Erythroblast (primary cell): ENCODE measurements at regions not wholly inside any gene's neighbourhood (a gene's known extent, or its start where the extent isn't known, plus 50 kb on each side); places are given as distances from the start of the nearest gene placed in this dataset.

ENCODE experiments used
- GATA1 ChIP-seq: IDR thresholded peaks from 2 replicates; pipeline ENCODE4 v1.6.1; 2011; ENCODE audit warnings: low read depth, mild to moderate bottlenecking, control low read depth, low read length, moderate library complexity
- POLR2A ChIP-seq: IDR thresholded peaks from 2 replicates; pipeline ENCODE4 v1.6.1; 2011; ENCODE audit warnings: mild to moderate bottlenecking, low read length

DNA sequence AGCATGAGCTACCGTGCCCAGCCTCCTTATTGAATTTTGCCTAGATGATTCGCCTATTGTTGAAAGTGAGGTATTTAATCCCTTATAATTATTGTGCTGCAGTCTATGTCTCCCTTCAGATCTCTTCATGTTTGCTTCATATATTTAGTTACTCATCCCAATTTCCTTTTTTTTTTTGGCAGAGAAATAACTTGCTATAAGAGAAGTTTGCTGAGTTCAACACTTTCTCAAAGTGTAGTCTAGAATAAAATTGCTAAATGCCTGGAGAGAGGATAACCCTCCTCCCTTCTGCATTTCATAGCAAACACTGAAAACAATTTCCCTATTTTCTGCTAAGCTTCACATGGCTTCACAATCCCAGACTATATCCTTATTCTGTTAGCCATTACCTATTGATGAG lies 136.6 kb upstream of the CD180 start:
- TF ChIP-seq GATA1, result no peak
- no peak for TF ChIP-seq POLR2A
